Memory B cell (primary cell): ENCODE measurements at regions not wholly inside any gene's neighbourhood (a gene's known extent, or its start where the extent isn't known, plus 50 kb on each side); places are given as distances from the start of the nearest gene placed in this dataset.
"Not testable (repeated sequence)": the region's sequence is repeated elsewhere in the genome, so short reads cannot be mapped to it uniquely, and the experiment has no call there.

Experiments used
- ATAC-seq: fragments of 150-1000 bp; cut with Tn5 transposase; 2 replicates; pipeline ENCODE4 v1.10.0; 2021; ENCODE audit warnings: low read depth, mild to moderate bottlenecking, moderate library complexity
- DNase-seq, 2 donors: peaks; one replicate each; pipeline ENCODE4 v3.0.0; 2022; ENCODE audit warnings: low spot score in 2 of 2
- H3K27ac Mint-ChIP-seq: one replicate; pipeline ENCODE4 v1.8.0; 2022; ENCODE audit warnings: mild to moderate bottlenecking, moderate library complexity, mixed read lengths
- H3K27me3 Mint-ChIP-seq: one replicate; pipeline ENCODE4 v1.8.0; 2022; ENCODE audit warnings: mixed read lengths
- H3K36me3 Mint-ChIP-seq: one replicate; pipeline ENCODE4 v1.8.0; 2022; ENCODE audit warnings: mild to moderate bottlenecking, mixed read lengths
- H3K4me1 Mint-ChIP-seq: one replicate; pipeline ENCODE4 v1.8.0; 2022; ENCODE audit warnings: mixed read lengths
- H3K4me3 Mint-ChIP-seq: one replicate; pipeline ENCODE4 v1.8.0; 2022; ENCODE audit warnings: mild to moderate bottlenecking, moderate library complexity, mixed read lengths
- H3K9me3 Mint-ChIP-seq: one replicate; pipeline ENCODE4 v1.8.0; 2022; ENCODE audit warnings: mixed read lengths

- DNase-seq = no peak
Observed at GRCh38 chr18:44321868-44322590, 358.7 kb upstream of the SETBP1 start.

GRCh38 chr18:44323125-44323524 is 357.6 kb upstream of the SETBP1 start:
- no peak for ATAC-seq

More at GRCh38 chr18:44321868-44322590, 358.7 kb upstream of the SETBP1 start:
- Mint-ChIP-seq H3K27me3 (peaks cover 5% of the 10 kb centered on the region), H3K27ac (no peak overlapping the region), H3K4me1 (no peaks in the 10 kb centered on the region), H3K9me3 (no peaks in the 10 kb centered on the region), H3K36me3 (no peaks in the 10 kb centered on the region), H3K4me3 (no peak overlapping the region)
- no peak for ATAC-seq

GRCh38 chr18:44324361-44324760 is 356.3 kb upstream of the SETBP1 start:
- H3K4me1 Mint-ChIP-seq = no peaks in the 10 kb centered on the region
- no peaks in the 10 kb centered on the region for H3K9me3 Mint-ChIP-seq
- ATAC-seq (no peak), DNase-seq (no peak)
- no peaks in the 10 kb centered on the region for H3K36me3 Mint-ChIP-seq
- peaks cover 5% of the 10 kb centered on the region for H3K27me3 Mint-ChIP-seq
- no peak overlapping the region for H3K4me3 Mint-ChIP-seq
- H3K27ac Mint-ChIP-seq = no peak overlapping the region

More at GRCh38 chr18:44323125-44323524, 357.6 kb upstream of the SETBP1 start:
- Mint-ChIP-seq H3K9me3 (no peaks in the 10 kb centered on the region), H3K4me3 (no peak overlapping the region), H3K4me1 (no peaks in the 10 kb centered on the region), H3K27me3 (peaks cover 5% of the 10 kb centered on the region), H3K27ac (no peak overlapping the region), H3K36me3 (no peaks in the 10 kb centered on the region)
- DNase-seq = no peak

- DNase-seq (no peak), ATAC-seq (no peak)
- peaks cover 3% of the 10 kb centered on the region for H3K9me3 Mint-ChIP-seq
- no peaks in the 10 kb centered on the region for H3K36me3 Mint-ChIP-seq
- H3K27me3 Mint-ChIP-seq = peaks cover 5% of the 10 kb centered on the region
- no peaks in the 10 kb centered on the region for H3K4me1 Mint-ChIP-seq
- H3K27ac Mint-ChIP-seq = no peak overlapping the region
- no peak overlapping the region for H3K4me3 Mint-ChIP-seq
Observed at GRCh38 chr18:44325903-44326635, 354.6 kb upstream of the SETBP1 start.

- ATAC-seq (no peak), DNase-seq (no peak)
- H3K27me3 Mint-ChIP-seq = peaks cover 1% of the 10 kb centered on the region
- no peaks in the 10 kb centered on the region for H3K36me3 Mint-ChIP-seq
- peaks cover 6% of the 10 kb centered on the region for H3K9me3 Mint-ChIP-seq
- H3K27ac Mint-ChIP-seq = no peak overlapping the region
- no peak overlapping the region for H3K4me3 Mint-ChIP-seq
- H3K4me1 Mint-ChIP-seq = no peaks in the 10 kb centered on the region
Observed at GRCh38 chr18:44331656-44332570, 348.8 kb upstream of the SETBP1 start.

GRCh38 chr18:44341759-44342158 is 338.9 kb upstream of the SETBP1 start:
- Mint-ChIP-seq H3K27me3 (no peaks in the 10 kb centered on the region), H3K4me3 (no peak overlapping the region), H3K27ac (no peak overlapping the region), H3K36me3 (peaks cover 2% of the 10 kb centered on the region), H3K9me3 (peaks cover 14% of the 10 kb centered on the region), H3K4me1 (peaks cover 6% of the 10 kb centered on the region)
- ATAC-seq (no peak), DNase-seq (no peak)

- DNase-seq = no peak
- Mint-ChIP-seq H3K9me3 (peaks cover 14% of the 10 kb centered on the region), H3K27me3 (no peaks in the 10 kb centered on the region), H3K4me1 (peaks cover 6% of the 10 kb centered on the region), H3K4me3 (no peak overlapping the region), H3K36me3 (peaks cover 2% of the 10 kb centered on the region), H3K27ac (no peak overlapping the region)
- no peak for ATAC-seq
Observed at GRCh38 chr18:44342162-44342561, 338.5 kb upstream of the SETBP1 start.

- Mint-ChIP-seq H3K4me3 (no peak overlapping the region), H3K4me1 (peaks cover 6% of the 10 kb centered on the region), H3K36me3 (peaks cover 1% of the 10 kb centered on the region), H3K9me3 (peaks cover 14% of the 10 kb centered on the region), H3K27ac (no peak overlapping the region), H3K27me3 (no peaks in the 10 kb centered on the region)
- DNase-seq = no peak
- no peak for ATAC-seq
Observed at GRCh38 chr18:44342946-44343345, 337.7 kb upstream of the SETBP1 start.

GRCh38 chr18:44343570-44343969 is 337.1 kb upstream of the SETBP1 start:
- Mint-ChIP-seq H3K4me1 (peaks cover 6% of the 10 kb centered on the region), H3K27me3 (no peaks in the 10 kb centered on the region), H3K27ac (no peak overlapping the region), H3K4me3 (no peak overlapping the region), H3K36me3 (no peaks in the 10 kb centered on the region), H3K9me3 (peaks cover 8% of the 10 kb centered on the region)
- peak; percentile 46 for ATAC-seq
- no peak for DNase-seq

GRCh38 chr18:44356566-44357157 is 324.0 kb upstream of the SETBP1 start:
- H3K27me3 Mint-ChIP-seq = no peaks in the 10 kb centered on the region
- DNase-seq = no peak
- peaks cover 2% of the 10 kb centered on the region for H3K36me3 Mint-ChIP-seq
- H3K4me3 Mint-ChIP-seq = no peak overlapping the region
- no peak overlapping the region for H3K27ac Mint-ChIP-seq
- peaks cover 4% of the 10 kb centered on the region for H3K4me1 Mint-ChIP-seq
- peaks cover 5% of the 10 kb centered on the region for H3K9me3 Mint-ChIP-seq
- ATAC-seq = no peak

- Mint-ChIP-seq H3K36me3 (peaks cover 2% of the 10 kb centered on the region), H3K27ac (no peak overlapping the region), H3K9me3 (peaks cover 5% of the 10 kb centered on the region), H3K4me3 (no peak overlapping the region), H3K4me1 (peaks cover 4% of the 10 kb centered on the region), H3K27me3 (no peaks in the 10 kb centered on the region)
- DNase-seq (no peak), ATAC-seq (no peak)
Observed at GRCh38 chr18:44358402-44358801, 322.3 kb upstream of the SETBP1 start.

- ATAC-seq, H3K9me3 Mint-ChIP-seq, DNase-seq, H3K4me1 Mint-ChIP-seq, H3K27ac Mint-ChIP-seq, H3K4me3 Mint-ChIP-seq, H3K27me3 Mint-ChIP-seq, H3K36me3 Mint-ChIP-seq: not testable (repeated sequence)
Observed at GRCh38 chr18:44359741-44360140, 320.9 kb upstream of the SETBP1 start.

- H3K36me3 Mint-ChIP-seq, H3K4me3 Mint-ChIP-seq: not testable (repeated sequence)
Observed at GRCh38 chr18:44362213-44362612, 318.5 kb upstream of the SETBP1 start.

More at GRCh38 chr18:44362213-44362612, 318.5 kb upstream of the SETBP1 start:
- H3K27me3 Mint-ChIP-seq, DNase-seq, ATAC-seq, H3K27ac Mint-ChIP-seq, H3K9me3 Mint-ChIP-seq, H3K4me1 Mint-ChIP-seq: not testable (repeated sequence)
